ENCODE measurements at regions not wholly inside any gene's neighbourhood (a gene's known extent, or its start where the extent isn't known, plus 50 kb on each side); places are given as distances from the start of the nearest gene placed in this dataset.
"Not testable (repeated sequence)": the region's sequence is repeated elsewhere in the genome, so short reads cannot be mapped to it uniquely, and the experiment has no call there.

- WGBS, 5 donors, result 76 to 91% (median 83%) methylated on average over 1 of the region's 1 CpG
- Histone ChIP-seq H3K27me3 (no peaks in the 10 kb centered on the region), H3K4me1 (no peaks in the 10 kb centered on the region), H3K27ac (no peak overlapping the region), H3K36me3 (no peaks in the 10 kb centered on the region), H3K9me3 (no peaks in the 10 kb centered on the region), H3K4me3 (no peak overlapping the region)
- TF ChIP-seq CTCF (IDR thresholded peaks at IDR 0.05), result no peak
- DNase-seq, result no peak
- intact Hi-C loops (cut with DNase I; ENCODE audit: low total_unique reads), result no loop called here
Observed at GRCh38 chr7:136274636-136275345, 297.6 kb upstream of the MTPN start.

GRCh38 chr7:136272934-136273333, 295.8 kb upstream of the MTPN start:
- no peak overlapping the region for H3K27ac ChIP-seq
- no peak overlapping the region for H3K4me3 ChIP-seq
- no peak for DNase-seq
- no peaks in the 10 kb centered on the region for H3K27me3 ChIP-seq
- H3K36me3 ChIP-seq, result no peaks in the 10 kb centered on the region
- peaks cover 0 to 7% (median 0%) of the 10 kb centered on the region in 4 donors for H3K9me3 ChIP-seq
- TF ChIP-seq CTCF (IDR thresholded peaks at IDR 0.05), result no peak
- no peak for TF ChIP-seq POLR2AphosphoS5 (IDR thresholded peaks at IDR 0.05)
- TF ChIP-seq POLR2A (IDR thresholded peaks at IDR 0.05), result no peak
- no peak for TF ChIP-seq EP300 (IDR thresholded peaks at IDR 0.05)
- intact Hi-C loops (cut with DNase I; ENCODE audit: low total_unique reads), result no loop called here
- H3K4me1 ChIP-seq, result no peaks in the 10 kb centered on the region
- WGBS, 5 donors, result 38 to 59% (median 46%) methylated on average over 2 of the region's 2 CpGs

- H3K36me3 ChIP-seq, result no peaks in the 10 kb centered on the region
- no peak for DNase-seq
- H3K4me1 ChIP-seq, result no peaks in the 10 kb centered on the region
- no peak overlapping the region for H3K27ac ChIP-seq
- no peak overlapping the region for H3K4me3 ChIP-seq
- no peak for TF ChIP-seq POLR2AphosphoS5 (IDR thresholded peaks at IDR 0.05)
- TF ChIP-seq EP300 (IDR thresholded peaks at IDR 0.05), result no peak
- TF ChIP-seq CTCF (IDR thresholded peaks at IDR 0.05), result no peak
- TF ChIP-seq POLR2A (IDR thresholded peaks at IDR 0.05), result no peak
- intact Hi-C loops (cut with DNase I; ENCODE audit: low total_unique reads), result no loop called here
- H3K9me3 ChIP-seq, result peaks cover 0 to 48% (median 24%) of the 10 kb centered on the region in 4 donors
- H3K27me3 ChIP-seq, result no peaks in the 10 kb centered on the region
- 59 to 96% (median 91%) methylated on average over 2 of the region's 2 CpGs for WGBS, 5 donors
Observed at GRCh38 chr7:136267822-136268221, 290.7 kb upstream of the MTPN start.

GRCh38 chr7:136266457-136266856, 289.3 kb upstream of the MTPN start:
- H3K27ac ChIP-seq, result no peak overlapping the region
- H3K4me3 ChIP-seq, result no peak overlapping the region
- peaks cover 0 to 57% (median 28%) of the 10 kb centered on the region in 4 donors for H3K9me3 ChIP-seq
- TF ChIP-seq POLR2AphosphoS5 (IDR thresholded peaks at IDR 0.05) (no peak), CTCF (IDR thresholded peaks at IDR 0.05) (no peak), EP300 (IDR thresholded peaks at IDR 0.05) (no peak), POLR2A (IDR thresholded peaks at IDR 0.05) (no peak)
- DNase-seq, result no peak
- H3K27me3 ChIP-seq, result no peaks in the 10 kb centered on the region
- intact Hi-C loops (cut with DNase I; ENCODE audit: low total_unique reads), result no loop called here
- H3K36me3 ChIP-seq, result no peaks in the 10 kb centered on the region
- no peaks in the 10 kb centered on the region for H3K4me1 ChIP-seq

GRCh38 chr7:136264304-136264703, 287.1 kb upstream of the MTPN start:
- DNase-seq; H3K4me1 ChIP-seq; intact Hi-C loops (cut with DNase I; ENCODE audit: low total_unique reads); H3K4me3 ChIP-seq; H3K27ac ChIP-seq; H3K36me3 ChIP-seq; H3K27me3 ChIP-seq: not testable (repeated sequence)
- 62 to 68% (median 62%) methylated on average over 5 of the region's 5 CpGs for WGBS, 5 donors
- peaks cover 0 to 75% (median 41%) of the 10 kb centered on the region in 4 donors for H3K9me3 ChIP-seq

- H3K36me3 ChIP-seq; H3K4me1 ChIP-seq; DNase-seq; H3K27ac ChIP-seq; H3K4me3 ChIP-seq; H3K27me3 ChIP-seq; intact Hi-C loops (cut with DNase I; ENCODE audit: low total_unique reads): not testable (repeated sequence)
- peaks cover 0 to 69% (median 41%) of the 10 kb centered on the region in 4 donors for H3K9me3 ChIP-seq
- 47 to 67% (median 52%) methylated on average over 4 of the region's 4 CpGs for WGBS, 5 donors
Observed at GRCh38 chr7:136263112-136263860, 286.1 kb upstream of the MTPN start.

- DNase-seq; H3K36me3 ChIP-seq; H3K27me3 ChIP-seq; H3K4me1 ChIP-seq; H3K27ac ChIP-seq; H3K4me3 ChIP-seq; intact Hi-C loops (cut with DNase I; ENCODE audit: low total_unique reads): not testable (repeated sequence)
- peaks cover 0 to 54% (median 40%) of the 10 kb centered on the region in 4 donors for H3K9me3 ChIP-seq
- WGBS, 5 donors, result 83 to 97% (median 96%) methylated on average over 3 of the region's 3 CpGs
Observed at GRCh38 chr7:136260591-136260990, 283.4 kb upstream of the MTPN start.

Data from stomach (tissue), 8 donors.